T follicular helper cell (primary cell): ENCODE measurements at regions not wholly inside any gene's neighbourhood (a gene's known extent, or its start where the extent isn't known, plus 50 kb on each side); places are given as distances from the start of the nearest gene placed in this dataset.

Experiments
- DNase-seq: peaks from one replicate; pipeline ENCODE4 v3.0.0-alpha.2; 2020; ENCODE audit warnings: low read depth

- DNase-seq: no peak
Observed at GRCh38 chr3:72490688-72491435, 357.4 kb downstream of the SHQ1 start.

GRCh38 chr3:72489901-72490300 lies 358.3 kb downstream of the SHQ1 start:
- no peak for DNase-seq

- no peak for DNase-seq
Observed at GRCh38 chr3:72488738-72489035, 359.6 kb downstream of the SHQ1 start.

- DNase-seq: no peak
Observed at GRCh38 chr3:72487946-72488737, 360.1 kb downstream of the SHQ1 start.

- no peak for DNase-seq
Observed at GRCh38 chr3:72487078-72487765, 361.0 kb downstream of the SHQ1 start.

- no peak for DNase-seq
Observed at GRCh38 chr3:72485641-72486040, 362.6 kb downstream of the SHQ1 start.

- DNase-seq: no peak
Observed at GRCh38 chr3:72483554-72484104, 364.6 kb downstream of the SHQ1 start.

GRCh38 chr3:72482589-72483321 lies 365.5 kb downstream of the SHQ1 start:
- peak; percentile 23 for DNase-seq

- DNase-seq: no peak
Observed at GRCh38 chr3:72481542-72481941, 366.7 kb downstream of the SHQ1 start.

- DNase-seq: no peak
Observed at GRCh38 chr3:72480366-72480765, 367.9 kb downstream of the SHQ1 start.

GRCh38 chr3:72479651-72480215 lies 368.5 kb downstream of the SHQ1 start:
- no peak for DNase-seq

GRCh38 chr3:72476139-72476483 lies 372.1 kb downstream of the SHQ1 start:
- DNase-seq: no peak

- no peak for DNase-seq
Observed at GRCh38 chr3:72475258-72476138, 372.7 kb downstream of the SHQ1 start.

GRCh38 chr3:72474775-72475174 lies 373.5 kb downstream of the SHQ1 start:
- DNase-seq: no peak

- no peak for DNase-seq
Observed at GRCh38 chr3:72473156-72473555, 375.1 kb downstream of the SHQ1 start.

GRCh38 chr3:72470904-72471417 lies 377.3 kb downstream of the SHQ1 start:
- DNase-seq: no peak

GRCh38 chr3:72465853-72466252 lies 382.4 kb downstream of the SHQ1 start:
- DNase-seq: no peak

- DNase-seq: no peak
Observed at GRCh38 chr3:72463083-72463482, 385.2 kb downstream of the SHQ1 start.

GRCh38 chr3:72462595-72463011 lies 385.6 kb downstream of the SHQ1 start:
- no peak for DNase-seq

GRCh38 chr3:72461787-72462186 lies 386.5 kb downstream of the SHQ1 start:
- no peak for DNase-seq
